Small intestine (tissue), 7 donors: ENCODE measurements at regions not wholly inside any gene's neighbourhood (a gene's known extent, or its start where the extent isn't known, plus 50 kb on each side); places are given as distances from the start of the nearest gene placed in this dataset.
"Not testable (repeated sequence)": the region's sequence is repeated elsewhere in the genome, so short reads cannot be mapped to it uniquely, and the experiment has no call there.

Experiments
- DNase-seq, 2 donors: peaks; one replicate each; pipeline versions ENCODE4 v3.0.0 to v3.0.0-alpha.2; 2013
- FAIRE-seq: peaks from 2 replicates; lab custom pipeline; 2012; peaks lifted over from hg19 to GRCh38; lab: Jason Lieb, UNC
- H3K27ac ChIP-seq, 3 donors: one replicate each; pipeline ENCODE4 v1.5.1; 2013; ENCODE audit warnings: low read length in 2 of 3, mild to moderate bottlenecking in 2 of 3, control low read depth in 1 of 3, inconsistent platforms in 1 of 3, low read depth in 1 of 3, moderate library complexity in 1 of 3
- H3K27me3 ChIP-seq, 3 donors: one replicate each; pipeline ENCODE4 v1.6.1; 2013; ENCODE audit warnings: low read length in 3 of 3, inconsistent platforms in 1 of 3; ENCODE audit not compliant: control insufficient read depth in 3 of 3, insufficient read depth in 3 of 3
- H3K36me3 ChIP-seq, 3 donors: one replicate each; pipeline ENCODE4 v1.6.1; 2013; ENCODE audit warnings: low read length in 3 of 3, inconsistent platforms in 1 of 3, low read depth in 1 of 3, mild to moderate bottlenecking in 1 of 3, moderate library complexity in 1 of 3; ENCODE audit not compliant: control insufficient read depth in 3 of 3, insufficient read depth in 2 of 3
- H3K4me1 ChIP-seq, 3 donors: one replicate each; pipeline ENCODE4 v1.6.1; 2013; ENCODE audit warnings: low read length in 2 of 3, inconsistent platforms in 1 of 3, low read depth in 1 of 3, mild to moderate bottlenecking in 1 of 3, moderate library complexity in 1 of 3; ENCODE audit not compliant: control insufficient read depth in 3 of 3, insufficient read depth in 2 of 3
- H3K4me3 ChIP-seq, 3 donors: one replicate each; pipeline ENCODE4 v1.5.1; 2013; ENCODE audit warnings: low read length in 3 of 3, control low read depth in 1 of 3, inconsistent platforms in 1 of 3, low read depth in 1 of 3, mild to moderate bottlenecking in 1 of 3, moderate library complexity in 1 of 3
- H3K9me3 ChIP-seq, 2 donors: one replicate each; pipeline ENCODE4 v1.6.1; 2013; ENCODE audit warnings: low read depth in 1 of 2, low read length in 1 of 2; ENCODE audit not compliant: control insufficient read depth in 2 of 2, insufficient read depth in 1 of 2
- WGBS, 3 donors: extraction: QIAGEN DNeasy Blood & Tissue Kit; methylation state at CpG; one replicate each; pipeline ENCODE4 v1.1.7; 2013; 5-methylcytosine and 5-hydroxymethylcytosine counted together
- donor health status: healthy with polysubstance abuse.
- donor health status: control.
- donor health status: control.
- donor health status: Bipolar disorder and iron deficiency.
- donor health status: healthy.

GRCh38 chr15:29990035-29990434 lies 92.7 kb upstream of the GOLGA8J start:
- Histone ChIP-seq H3K4me1 (peaks cover 0 to 4% (median 0%) of the 10 kb centered on the region in 3 donors), H3K4me3 (no peak overlapping the region), H3K9me3 (no peaks in the 10 kb centered on the region), H3K36me3 (no peaks in the 10 kb centered on the region), H3K27ac (no peak overlapping the region), H3K27me3 (peaks cover 0 to 1% (median 0%) of the 10 kb centered on the region in 3 donors)
- WGBS, 3 donors, result 25 to 54% (median 25%) methylated on average over 2 of the region's 2 CpGs
- FAIRE-seq (no peak), DNase-seq (no peak)

- no peak for FAIRE-seq
- no peak overlapping the region for H3K4me3 ChIP-seq
Measured at GRCh38 chr15:29988701-29989100, 94.1 kb upstream of the GOLGA8J start.

GRCh38 chr15:29986946-29987345 lies 95.8 kb upstream of the GOLGA8J start:
- Histone ChIP-seq H3K36me3 (no peaks in the 10 kb centered on the region), H3K9me3 (no peaks in the 10 kb centered on the region), H3K4me3 (no peak overlapping the region), H3K27ac (no peak overlapping the region), H3K4me1 (no peaks in the 10 kb centered on the region), H3K27me3 (peaks cover 0 to 1% (median 0%) of the 10 kb centered on the region in 3 donors)
- 63 to 76% (median 68%) methylated on average over 2 of the region's 2 CpGs for WGBS, 3 donors
- DNase-seq (no peak), FAIRE-seq (no peak)

More at GRCh38 chr15:29988701-29989100, 94.1 kb upstream of the GOLGA8J start:
- no peaks in the 10 kb centered on the region for H3K4me1 ChIP-seq
- no peaks in the 10 kb centered on the region for H3K36me3 ChIP-seq
- no peak for DNase-seq
- H3K27me3 ChIP-seq, result peaks cover 0 to 1% (median 0%) of the 10 kb centered on the region in 3 donors
- H3K9me3 ChIP-seq, result no peaks in the 10 kb centered on the region
- no peak overlapping the region for H3K27ac ChIP-seq
- 43 to 65% (median 49%) methylated on average over 3 of the region's 3 CpGs for WGBS, 3 donors

GRCh38 chr15:29978411-29979382 lies 104.1 kb upstream of the GOLGA8J start:
- DNase-seq (no peak), FAIRE-seq (no peak)
- Histone ChIP-seq H3K9me3 (no peaks in the 10 kb centered on the region), H3K27ac (no peak overlapping the region), H3K36me3 (no peaks in the 10 kb centered on the region), H3K4me3 (no peak overlapping the region), H3K27me3 (no peaks in the 10 kb centered on the region), H3K4me1 (no peaks in the 10 kb centered on the region)
- 67 to 77% (median 74%) methylated on average over 8 of the region's 8 CpGs for WGBS, 3 donors

- FAIRE-seq, result not testable (repeated sequence)
Measured at GRCh38 chr15:29974056-29974455, 108.7 kb upstream of the GOLGA8J start.

GRCh38 chr15:29972051-29972450 lies 110.7 kb upstream of the GOLGA8J start:
- Histone ChIP-seq H3K4me1 (no peaks in the 10 kb centered on the region), H3K27me3 (peaks cover 11 to 27% (median 15%) of the 10 kb centered on the region in 3 donors), H3K9me3 (no peaks in the 10 kb centered on the region), H3K4me3 (no peak overlapping the region), H3K36me3 (no peaks in the 10 kb centered on the region), H3K27ac (no peak overlapping the region)
- no peak for FAIRE-seq
- 87 to 93% (median 90%) methylated on average over 2 of the region's 2 CpGs for WGBS, 3 donors
- no peak for DNase-seq

More at GRCh38 chr15:29974056-29974455, 108.7 kb upstream of the GOLGA8J start:
- H3K27ac ChIP-seq, H3K36me3 ChIP-seq, DNase-seq, H3K9me3 ChIP-seq, H3K4me3 ChIP-seq, H3K4me1 ChIP-seq: not testable (repeated sequence)
- WGBS, 3 donors, result 82 to 94% (median 86%) methylated on average over 3 of the region's 4 CpGs
- peaks cover 0 to 16% (median 14%) of the 10 kb centered on the region in 3 donors for H3K27me3 ChIP-seq

GRCh38 chr15:29970402-29970695 lies 112.4 kb upstream of the GOLGA8J start:
- peaks cover 11 to 31% (median 15%) of the 10 kb centered on the region in 3 donors for H3K27me3 ChIP-seq
- FAIRE-seq (no peak), DNase-seq (no peak)
- WGBS, 3 donors, result 11 to 51% (median 40%) methylated on average over 1 of the region's 1 CpG
- no peaks in the 10 kb centered on the region for H3K4me1 ChIP-seq
- H3K9me3 ChIP-seq, result no peaks in the 10 kb centered on the region
- no peak overlapping the region for H3K27ac ChIP-seq
- H3K4me3 ChIP-seq, result no peak overlapping the region
- no peaks in the 10 kb centered on the region for H3K36me3 ChIP-seq

- no peak for DNase-seq
- Histone ChIP-seq H3K9me3 (no peaks in the 10 kb centered on the region), H3K27ac (no peak overlapping the region), H3K4me1 (no peaks in the 10 kb centered on the region), H3K36me3 (no peaks in the 10 kb centered on the region), H3K27me3 (peaks cover 11 to 31% (median 15%) of the 10 kb centered on the region in 3 donors), H3K4me3 (no peak overlapping the region)
- WGBS, 3 donors, result 83 to 88% (median 83%) methylated on average over 10 of the region's 10 CpGs
- FAIRE-seq, result no peak
Measured at GRCh38 chr15:29969562-29970401, 113.0 kb upstream of the GOLGA8J start.
